ENCODE measurements at regions not wholly inside any gene's neighbourhood (a gene's known extent, or its start where the extent isn't known, plus 50 kb on each side); places are given as distances from the start of the nearest gene placed in this dataset.

DNA sequence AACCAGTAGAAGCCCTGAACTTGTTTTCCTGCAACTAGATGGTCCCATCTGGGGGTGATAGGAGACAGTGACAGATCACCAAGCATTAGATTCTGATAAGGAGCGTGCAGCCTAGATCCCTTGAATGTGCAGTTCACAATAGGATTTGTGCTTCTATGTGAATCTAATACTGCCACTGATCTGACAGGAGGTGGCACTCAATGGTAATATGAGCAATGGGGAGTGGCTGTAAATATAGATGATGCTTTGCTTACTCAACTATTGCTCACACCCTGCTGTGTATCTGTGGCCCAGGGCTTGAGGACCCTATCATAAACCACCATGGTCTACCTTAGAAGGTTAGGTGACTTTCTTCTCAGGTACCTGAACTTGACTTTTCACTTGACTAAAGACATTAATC lies 417.1 kb upstream of the ARHGEF26 start:
- no peak overlapping the region for H3K4me3 ChIP-seq (ENCODE audit: low read depth, low read length)
- no peak for DNase-seq (ENCODE audit: low read depth)
- TF ChIP-seq, protein P1, sequence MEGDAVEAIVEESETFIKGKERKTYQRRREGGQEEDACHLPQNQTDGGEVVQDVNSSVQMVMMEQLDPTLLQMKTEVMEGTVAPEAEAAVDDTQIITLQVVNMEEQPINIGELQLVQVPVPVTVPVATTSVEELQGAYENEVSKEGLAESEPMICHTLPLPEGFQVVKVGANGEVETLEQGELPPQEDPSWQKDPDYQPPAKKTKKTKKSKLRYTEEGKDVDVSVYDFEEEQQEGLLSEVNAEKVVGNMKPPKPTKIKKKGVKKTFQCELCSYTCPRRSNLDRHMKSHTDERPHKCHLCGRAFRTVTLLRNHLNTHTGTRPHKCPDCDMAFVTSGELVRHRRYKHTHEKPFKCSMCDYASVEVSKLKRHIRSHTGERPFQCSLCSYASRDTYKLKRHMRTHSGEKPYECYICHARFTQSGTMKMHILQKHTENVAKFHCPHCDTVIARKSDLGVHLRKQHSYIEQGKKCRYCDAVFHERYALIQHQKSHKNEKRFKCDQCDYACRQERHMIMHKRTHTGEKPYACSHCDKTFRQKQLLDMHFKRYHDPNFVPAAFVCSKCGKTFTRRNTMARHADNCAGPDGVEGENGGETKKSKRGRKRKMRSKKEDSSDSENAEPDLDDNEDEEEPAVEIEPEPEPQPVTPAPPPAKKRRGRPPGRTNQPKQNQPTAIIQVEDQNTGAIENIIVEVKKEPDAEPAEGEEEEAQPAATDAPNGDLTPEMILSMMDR (IDR thresholded peaks at IDR 0.05; ENCODE audit: low read depth, low read length, missing control alignments) = no peak

DNA sequence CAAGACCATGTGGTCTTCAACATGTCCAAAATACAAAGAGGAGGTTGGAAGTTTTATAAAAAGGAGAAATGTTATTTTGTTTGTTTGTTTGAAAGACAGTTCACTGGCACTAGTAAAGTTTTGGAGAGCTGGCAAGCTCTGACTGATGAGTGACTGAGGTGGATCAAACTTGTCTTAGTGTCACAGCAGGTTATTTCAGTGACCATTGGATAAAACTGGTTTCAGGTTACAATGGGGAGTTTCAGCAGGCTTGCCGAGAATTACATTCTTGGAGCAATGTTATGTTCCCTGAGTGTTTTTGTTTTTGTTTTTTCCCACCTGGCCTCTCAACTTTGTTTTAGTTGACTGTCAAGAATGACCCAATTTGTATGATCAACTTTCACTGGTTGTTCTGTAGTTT lies 414.5 kb upstream of the ARHGEF26 start:
- DNase-seq (ENCODE audit: low read depth) = no peak
- no peak overlapping the region for H3K4me3 ChIP-seq (ENCODE audit: low read depth, low read length)
- TF ChIP-seq, protein P1 (IDR thresholded peaks at IDR 0.05; ENCODE audit: low read depth, low read length, missing control alignments) = no peak

DNA sequence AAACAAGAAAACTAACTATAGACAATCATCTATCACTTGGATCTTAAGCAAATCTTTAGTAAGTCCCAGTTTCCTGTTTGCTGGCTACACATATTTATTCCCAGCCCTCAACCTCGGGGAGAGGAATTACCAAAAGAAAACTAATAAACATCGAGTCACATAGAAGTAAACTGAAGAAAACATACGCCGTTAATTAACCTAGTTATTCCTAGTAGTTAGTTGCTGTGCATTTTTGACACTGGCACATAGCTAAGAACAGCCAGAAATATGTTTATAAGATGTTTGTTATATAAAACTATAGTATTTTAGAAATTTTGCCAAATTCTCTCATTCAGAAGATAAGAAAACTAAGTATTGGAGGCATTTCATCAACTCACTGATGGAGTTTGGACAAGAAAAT lies 407.2 kb upstream of the ARHGEF26 start:
- no peak overlapping the region for H3K4me3 ChIP-seq (ENCODE audit: low read depth, low read length)
- TF ChIP-seq, protein P1 (IDR thresholded peaks at IDR 0.05; ENCODE audit: low read depth, low read length, missing control alignments) = no peak
- DNase-seq (ENCODE audit: low read depth) = no peak

DNA sequence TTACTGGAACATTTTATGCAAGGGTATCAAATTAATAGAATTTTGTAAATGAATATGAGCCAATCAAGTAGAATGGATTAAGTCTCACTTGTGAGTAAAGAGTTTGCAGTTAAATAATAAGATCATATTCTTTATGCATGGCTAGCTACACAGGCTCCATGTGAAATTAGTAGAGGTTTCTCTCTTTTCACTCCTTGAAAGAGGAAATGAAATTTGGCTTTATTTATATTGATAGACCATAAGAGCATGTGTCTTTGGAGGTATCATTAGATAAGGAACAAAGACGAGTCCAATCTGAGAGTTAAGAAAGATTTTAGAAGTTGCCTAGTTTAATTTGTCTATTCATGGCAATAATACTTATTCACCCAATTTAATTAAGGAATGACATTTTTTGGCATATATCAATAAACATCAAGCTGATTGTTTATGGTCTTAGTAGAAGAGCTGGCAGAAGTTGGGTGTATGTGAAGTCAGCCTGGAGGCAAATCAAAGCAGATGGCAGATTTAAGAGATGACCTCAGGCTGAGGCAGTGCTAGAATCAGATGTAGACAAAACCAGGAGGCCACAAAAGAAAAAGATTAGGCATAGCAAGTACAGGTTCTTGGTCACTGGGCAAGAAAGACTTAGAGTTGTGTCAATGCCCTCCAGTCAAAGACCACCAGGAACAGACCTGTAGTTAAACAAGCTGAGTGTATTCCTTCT lies 406.5 kb upstream of the ARHGEF26 start:
- no peak overlapping the region for H3K4me3 ChIP-seq (ENCODE audit: low read depth, low read length)
- no peak for DNase-seq (ENCODE audit: low read depth)
- TF ChIP-seq, protein P1 (IDR thresholded peaks at IDR 0.05; ENCODE audit: low read depth, low read length, missing control alignments) = no peak

DNA sequence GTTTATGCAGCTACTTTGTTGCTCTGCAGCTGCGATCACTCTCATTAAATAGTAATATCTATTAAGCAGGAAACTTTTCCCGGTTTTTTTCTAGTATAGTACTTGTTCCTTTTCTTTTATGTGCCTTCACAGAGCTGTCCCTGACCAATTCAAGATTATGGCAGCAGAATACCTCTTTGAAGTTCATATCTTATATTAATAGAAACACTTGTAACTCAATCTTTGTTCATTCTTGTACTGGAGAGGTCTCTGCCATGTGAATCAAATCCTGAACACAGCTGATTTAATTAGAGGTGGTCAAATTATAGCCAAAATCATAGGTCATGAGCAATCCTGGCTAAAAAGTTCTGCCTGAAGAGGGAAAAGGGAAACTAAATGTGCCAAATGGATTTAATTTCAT lies 399.0 kb upstream of the ARHGEF26 start:
- DNase-seq (ENCODE audit: low read depth) = no peak
- no peak overlapping the region for H3K4me3 ChIP-seq (ENCODE audit: low read depth, low read length)
- TF ChIP-seq, protein P1 (IDR thresholded peaks at IDR 0.05; ENCODE audit: low read depth, low read length, missing control alignments) = no peak

DNA sequence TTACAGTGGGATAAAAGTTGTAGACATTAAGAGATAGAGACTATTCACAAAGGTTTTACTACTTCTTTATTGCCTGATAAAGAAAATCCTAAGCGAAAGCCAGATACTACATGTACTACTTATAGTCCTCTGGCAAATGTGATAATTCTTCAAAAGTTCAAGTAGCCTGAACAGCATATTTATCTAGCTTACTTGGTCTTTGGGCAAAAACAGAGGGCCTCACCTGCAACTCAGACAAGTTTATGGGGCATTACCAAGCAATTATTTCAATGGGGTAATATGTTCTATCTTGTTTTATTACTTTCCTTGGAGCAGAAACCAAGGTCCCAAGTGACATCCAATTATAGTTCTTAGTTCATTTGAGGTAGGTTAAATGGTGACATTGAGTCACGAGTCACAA lies 390.1 kb upstream of the ARHGEF26 start:
- TF ChIP-seq, protein P1 (IDR thresholded peaks at IDR 0.05; ENCODE audit: low read depth, low read length, missing control alignments) = no peak
- DNase-seq (ENCODE audit: low read depth) = no peak
- H3K4me3 ChIP-seq (ENCODE audit: low read depth, low read length) = no peak overlapping the region
